Stimulated activated CD8-positive, alpha-beta memory T cell treated with anti-CD3 and anti-CD28 coated beads, Interleukin-2, amount 100 ng/mL, for 48 hours (primary cell): ENCODE measurements at regions not wholly inside any gene's neighbourhood (a gene's known extent, or its start where the extent isn't known, plus 50 kb on each side); places are given as distances from the start of the nearest gene placed in this dataset.
"Not testable (repeated sequence)": the region's sequence is repeated elsewhere in the genome, so short reads cannot be mapped to it uniquely, and the experiment has no call there.

ENCODE experiments used
- DNase-seq, 2 donors: peaks; one replicate each; pipeline ENCODE4 v3.0.0-alpha.2; 2020; ENCODE audit warnings: low read depth in 2 of 2

GRCh38 chr4:145295547-145295946 is 115.2 kb upstream of the OTUD4 start:
- DNase-seq: no peak

GRCh38 chr4:145295122-145295521 is 114.7 kb upstream of the OTUD4 start:
- no peak for DNase-seq

- no peak for DNase-seq
Observed at GRCh38 chr4:145293658-145294057, 113.3 kb upstream of the OTUD4 start.

GRCh38 chr4:145290955-145291354 is 110.6 kb upstream of the OTUD4 start:
- no peak for DNase-seq

- no peak for DNase-seq
Observed at GRCh38 chr4:145289403-145290076, 109.2 kb upstream of the OTUD4 start.

GRCh38 chr4:145287351-145287750 is 107.0 kb upstream of the OTUD4 start:
- no peak for DNase-seq

GRCh38 chr4:145285928-145286327 is 105.5 kb upstream of the OTUD4 start:
- no peak for DNase-seq

- no peak for DNase-seq
Observed at GRCh38 chr4:145283909-145284308, 103.5 kb upstream of the OTUD4 start.

- no peak for DNase-seq
Observed at GRCh38 chr4:145281951-145282350, 101.6 kb upstream of the OTUD4 start.

GRCh38 chr4:145281224-145281623 is 100.8 kb upstream of the OTUD4 start:
- no peak for DNase-seq

GRCh38 chr4:145280541-145280940 is 100.2 kb upstream of the OTUD4 start:
- no peak for DNase-seq

GRCh38 chr4:145279122-145279960 is 99.0 kb upstream of the OTUD4 start:
- DNase-seq: no peak

- no peak for DNase-seq
Observed at GRCh38 chr4:145278341-145279121, 98.1 kb upstream of the OTUD4 start.

GRCh38 chr4:145277011-145277410 is 96.6 kb upstream of the OTUD4 start:
- DNase-seq: no peak

- DNase-seq: no peak
Observed at GRCh38 chr4:145276050-145276449, 95.7 kb upstream of the OTUD4 start.

GRCh38 chr4:145271194-145271593 is 90.8 kb upstream of the OTUD4 start:
- DNase-seq: no peak

- DNase-seq: no peak
Observed at GRCh38 chr4:145266881-145267280, 86.5 kb upstream of the OTUD4 start.

GRCh38 chr4:145260091-145260490 is 79.7 kb upstream of the OTUD4 start:
- DNase-seq: no peak

- DNase-seq: not testable (repeated sequence)
Observed at GRCh38 chr4:145255311-145255710, 74.9 kb upstream of the OTUD4 start.

GRCh38 chr4:145252190-145252589 is 71.8 kb upstream of the OTUD4 start:
- no peak for DNase-seq

GRCh38 chr4:145251391-145251790 is 71.0 kb upstream of the OTUD4 start:
- no peak for DNase-seq

- DNase-seq: no peak
Observed at GRCh38 chr4:145248971-145249370, 68.6 kb upstream of the OTUD4 start.
